Ovary (tissue), 7 donors: ENCODE measurements at regions not wholly inside any gene's neighbourhood (a gene's known extent, or its start where the extent isn't known, plus 50 kb on each side); places are given as distances from the start of the nearest gene placed in this dataset.

ENCODE experiments used
- DNase-seq, 5 donors: peaks; one replicate each; pipeline ENCODE4 v3.0.0-alpha.2; 2019 to 2020
- H3K27ac ChIP-seq, 2 donors: fragments of 200-600 bp; one replicate each; pipeline versions ENCODE4 v1.5.1 to v1.8.0; 2019 to 2022
- H3K27me3 ChIP-seq: fragments of 200-600 bp; one replicate; pipeline ENCODE4 v1.8.0; 2022
- H3K36me3 ChIP-seq: fragments of 200-600 bp; sonication (generic); one replicate; pipeline ENCODE4 v1.5.1; 2019
- H3K4me1 ChIP-seq: one replicate; pipeline ENCODE4 v1.8.1; 2013; ENCODE audit warnings: mild to moderate bottlenecking, moderate library complexity; ENCODE audit not compliant: insufficient read depth
- H3K4me3 ChIP-seq: fragments of 200-600 bp; sonication (generic); one replicate; pipeline ENCODE4 v1.5.1; 2017
- H3K9me3 ChIP-seq, 2 donors: fragments of 200-600 bp in 1 of 2; sonication (generic) in 1 of 2; one replicate each; pipeline versions ENCODE4 v1.5.1 to v1.8.1; 2013 to 2019; ENCODE audit warnings: mild to moderate bottlenecking in 1 of 2, moderate library complexity in 1 of 2
- CTCF ChIP-seq, 3 donors: fragments of 450-650 bp in 2 of 3; fragments of 200-600 bp in 1 of 3; IDR thresholded peaks; one replicate each; pipeline versions ENCODE4 v1.5.1 to v1.8.0; 2016 to 2022; ENCODE audit warnings: antibody characterized with exemption in 3 of 3, mild to moderate bottlenecking in 1 of 3
- EP300 ChIP-seq: sonication (generic); formaldehyde crosslinking; IDR thresholded peaks from one replicate; pipeline ENCODE4 v1.6.1; 2017; ENCODE audit warnings: antibody characterized with exemption
- POLR2A ChIP-seq: fragments of 450-650 bp; IDR thresholded peaks from one replicate; pipeline ENCODE4 v1.6.1; 2017; ENCODE audit warnings: antibody characterized with exemption, mild to moderate bottlenecking, moderate library complexity
- WGBS, 3 donors: extraction: QIAGEN DNeasy Blood & Tissue Kit in 1 of 3; methylation state at CpG; one replicate each; pipeline versions ENCODE4 v1.1.5 to v1.1.7; 2013 to 2017; 5-methylcytosine and 5-hydroxymethylcytosine counted together
- intact Hi-C, 4 donors: fragments of 100-400 bp; cut with DNase I; formaldehyde crosslinking; loops; one replicate each; pipeline versions ENCODE4 v1.11.0 to v1.15.1; 2022 to 2023
- donor health status: DM: no; HTN: no; CAD: no; lungs with moderate emphysema.
- donor health status: DM: no; HTN: no; CAD: no.
- donor health status: Bipolar disorder and iron deficiency.
- donor health status: DM: no; HTN: no; CAD: no.
- donor health status: DM: yes; HTN: yes; CAD: no.

GRCh38 chr5:98095072-98095471 is 678.4 kb upstream of the RGMB start:
- DNase-seq = no peak
- 73 to 90% (median 76%) methylated on average over 3 of the region's 3 CpGs for whole genome bisulfite sequencing, 3 donors
- no peaks in the 10 kb centered on the region for H3K36me3 ChIP-seq
- H3K4me3 ChIP-seq = no peak overlapping the region
- no peak overlapping the region for H3K27ac ChIP-seq
- no peaks in the 10 kb centered on the region for H3K4me1 ChIP-seq
- no peaks in the 10 kb centered on the region for H3K9me3 ChIP-seq
- no peaks in the 10 kb centered on the region for H3K27me3 ChIP-seq
- TF ChIP-seq CTCF (IDR thresholded peaks at IDR 0.05) (no peak), POLR2A (no peak), EP300 (no peak)
- intact Hi-C loops = no loop called here

- H3K36me3 ChIP-seq = no peaks in the 10 kb centered on the region
- no peaks in the 10 kb centered on the region for H3K4me1 ChIP-seq
- no peak overlapping the region for H3K27ac ChIP-seq
- WGBS, 3 donors = 69 to 84% (median 76%) methylated on average over 1 of the region's 1 CpG
- TF ChIP-seq EP300 (no peak), POLR2A (no peak), CTCF (IDR thresholded peaks at IDR 0.05) (no peak)
- H3K9me3 ChIP-seq = no peaks in the 10 kb centered on the region
- intact Hi-C loops = no loop called here
- DNase-seq = no peak
- no peak overlapping the region for H3K4me3 ChIP-seq
- H3K27me3 ChIP-seq = no peaks in the 10 kb centered on the region
Observed at GRCh38 chr5:98096155-98096554, 677.3 kb upstream of the RGMB start.

- WGBS, 3 donors = 64 to 75% (median 74%) methylated on average over 3 of the region's 3 CpGs
- no peaks in the 10 kb centered on the region for H3K9me3 ChIP-seq
Observed at GRCh38 chr5:98099448-98100105, 673.9 kb upstream of the RGMB start.

GRCh38 chr5:98101131-98101530 is 672.3 kb upstream of the RGMB start:
- TF ChIP-seq CTCF (IDR thresholded peaks at IDR 0.05) (no peak), EP300 (no peak), POLR2A (no peak)
- Histone ChIP-seq H3K4me1 (no peaks in the 10 kb centered on the region), H3K36me3 (no peaks in the 10 kb centered on the region), H3K9me3 (no peaks in the 10 kb centered on the region), H3K27ac (no peak overlapping the region), H3K27me3 (no peaks in the 10 kb centered on the region), H3K4me3 (no peak overlapping the region)
- intact Hi-C loops = no loop called here
- no peak for DNase-seq

More at GRCh38 chr5:98099448-98100105, 673.9 kb upstream of the RGMB start:
- DNase-seq = no peak
- TF ChIP-seq EP300 (no peak), CTCF (IDR thresholded peaks at IDR 0.05) (no peak), POLR2A (no peak)
- H3K4me3 ChIP-seq = no peak overlapping the region
- H3K4me1 ChIP-seq = no peaks in the 10 kb centered on the region
- no peaks in the 10 kb centered on the region for H3K27me3 ChIP-seq
- no peaks in the 10 kb centered on the region for H3K36me3 ChIP-seq
- no peak overlapping the region for H3K27ac ChIP-seq
- intact Hi-C loops = no loop called here
